Transverse colon (tissue), 3 donors: ENCODE measurements at regions not wholly inside any gene's neighbourhood (a gene's known extent, or its start where the extent isn't known, plus 50 kb on each side); places are given as distances from the start of the nearest gene placed in this dataset.

ENCODE experiments used
- POLR2A ChIP-seq: fragments of 450-650 bp; IDR thresholded peaks from one replicate; pipeline ENCODE4 v1.6.1; 2016; ENCODE audit warnings: antibody characterized with exemption, mild to moderate bottlenecking, moderate library complexity
- POLR2AphosphoS5 ChIP-seq, 3 donors: sonication (generic); formaldehyde crosslinking; IDR thresholded peaks; one replicate each; pipeline ENCODE4 v1.6.1; 2016; ENCODE audit warnings: antibody characterized with exemption in 3 of 3

DNA sequence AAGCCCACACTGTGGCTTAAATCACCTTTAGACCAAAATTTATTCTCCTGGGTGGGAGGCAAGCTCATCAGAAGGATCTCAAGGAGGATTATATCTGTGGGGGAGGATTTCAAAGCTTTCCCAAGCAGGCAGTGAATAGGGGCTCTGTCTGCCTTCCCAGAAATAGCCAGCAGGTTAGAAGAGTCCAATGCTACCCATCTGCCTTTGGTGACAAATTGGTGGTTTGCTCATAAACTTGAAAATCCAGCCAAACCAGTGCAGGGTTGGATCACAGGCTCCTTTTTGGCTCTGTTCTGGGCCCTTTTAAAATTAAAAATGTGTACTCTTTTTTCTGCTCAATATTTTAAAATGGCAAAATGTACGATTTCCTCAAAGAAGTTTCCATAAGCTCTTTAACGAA is 118.9 kb upstream of the ZC3H11B start:
- TF ChIP-seq POLR2AphosphoS5 (IDR thresholded peaks at IDR 0.05) (no peak), POLR2A (no peak)
